Keratinocyte (primary cell): ENCODE measurements at regions not wholly inside any gene's neighbourhood (a gene's known extent, or its start where the extent isn't known, plus 50 kb on each side); places are given as distances from the start of the nearest gene placed in this dataset.

Source experiments
- CTCF ChIP-seq, 3 experiments: IDR thresholded peaks in 1 of 3; conservative IDR thresholded peaks in 1 of 3; optimal IDR thresholded peaks in 1 of 3; 2 replicates in 2 of 3; 3 replicates in 1 of 3; pipeline versions ENCODE3 to v1.5.1; 2011; ENCODE audit warnings: low read length in 3 of 3, mild to moderate bottlenecking in 3 of 3, moderate library complexity in 2 of 3, control low read depth in 1 of 3, inconsistent platforms in 1 of 3; ENCODE audit not compliant: insufficient read depth in 2 of 3; ENCODE audit errors: extremely low read depth in 1 of 3
- EZH2 ChIP-seq: IDR thresholded peaks from one replicate; pipeline ENCODE4 v1.6.1; 2012; ENCODE audit warnings: inconsistent platforms, mild to moderate bottlenecking, low read length, moderate library complexity

DNA sequence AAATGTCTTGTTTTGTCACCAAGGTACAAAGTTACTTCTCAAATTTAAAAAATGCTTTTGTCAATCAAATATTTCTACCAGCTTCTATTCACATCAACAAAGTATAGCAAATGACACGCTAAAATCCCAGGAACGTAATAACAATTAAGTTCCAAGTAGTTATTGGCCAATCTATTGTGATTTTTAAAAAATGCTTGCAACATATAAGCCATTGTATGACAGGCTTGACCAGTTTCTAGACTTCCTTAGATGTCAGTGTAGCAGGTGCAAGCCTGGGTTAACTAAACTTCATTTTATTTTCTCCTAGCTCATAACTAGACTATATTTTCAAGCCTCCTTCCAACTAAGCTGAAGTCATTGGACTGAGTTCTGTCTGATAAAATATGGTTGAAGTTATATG, 494.5 kb upstream of the PKN2 start:
- TF ChIP-seq CTCF (optimal IDR thresholded peaks at IDR 0.05 in 1 of 3, IDR thresholded peaks at IDR 0.05 in 1 of 3, conservative IDR thresholded peaks at IDR 0.05 in 1 of 3; ENCODE audit: extremely low read depth in 1 of 3, insufficient read depth in 2 of 3, low read length in 3 of 3) = no peak
- TF ChIP-seq EZH2 = no peak
